ENCODE measurements at regions not wholly inside any gene's neighbourhood (a gene's known extent, or its start where the extent isn't known, plus 50 kb on each side); places are given as distances from the start of the nearest gene placed in this dataset.
A peak's percentile ranks its signal among the peaks of the same experiment; 100 is the strongest.

DNA sequence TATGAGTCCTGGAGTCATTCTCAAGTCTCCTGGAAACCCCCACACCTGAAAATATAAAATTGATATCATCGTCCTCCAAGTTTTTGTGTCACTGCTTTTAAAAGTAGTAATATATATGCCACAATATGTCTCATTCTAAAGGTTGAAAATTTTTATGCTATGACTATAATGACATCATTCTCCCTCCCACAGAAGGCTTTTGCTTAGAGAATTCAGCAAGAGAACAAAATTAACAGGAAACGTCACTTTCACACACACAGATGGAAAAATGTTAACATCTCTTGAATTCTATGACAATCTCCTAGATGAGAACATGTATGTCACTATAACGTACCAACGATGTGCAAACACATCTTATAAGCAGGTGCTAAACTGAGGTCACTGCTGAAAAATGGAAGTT, 498.3 kb downstream of the FOXG1 start:
- Histone ChIP-seq H3K23ac (ENCODE audit: low read depth, low read length) (no peak overlapping the region), H3K27me3 (ENCODE audit: control insufficient read depth, insufficient read depth, low read length) (no peaks in the 10 kb centered on the region), H4K8ac (ENCODE audit: low read depth in 2 of 2, low read length in 2 of 2) (no peak overlapping the region), H3K27ac (ENCODE audit: insufficient read depth, low read length) (no peak overlapping the region), H3K9me1 (ENCODE audit: insufficient read depth, low read length) (no peaks in the 10 kb centered on the region), H2BK120ac (ENCODE audit: low read depth, low read length) (no peak overlapping the region), H3K9ac (ENCODE audit: low read depth, low read length) (no peak overlapping the region), H2BK5ac (ENCODE audit: low read depth, low read length, poor library complexity, severe bottlenecking) (no peak overlapping the region), H3K36me3 (ENCODE audit: control insufficient read depth, insufficient read depth, low read length) (no peaks in the 10 kb centered on the region), H2AK9ac (replicated peaks; ENCODE audit: low read depth, low read length, poor library complexity) (no peak overlapping the region), H3K9me3 (ENCODE audit: control insufficient read depth, insufficient read depth, low read length) (no peaks in the 10 kb centered on the region), H4K20me1 (ENCODE audit: insufficient read depth, low read length) (no peaks in the 10 kb centered on the region), H4K91ac (ENCODE audit: insufficient read depth, low read depth, low read length) (no peak overlapping the region), H3K4me1 (ENCODE audit: control insufficient read depth, insufficient read depth, low read length) (peaks cover 2% of the 10 kb centered on the region; the same call in 1 of the 2 replicates), H3K4me2 (ENCODE audit: low read depth, low read length) (no peak overlapping the region), H2AK5ac (ENCODE audit: low read depth, low read length) (no peak overlapping the region), H4K5ac (ENCODE audit: low read depth, low read length) (no peak overlapping the region), H2BK20ac (ENCODE audit: low read depth, low read length) (no peak overlapping the region), H2AFZ (replicated peaks; ENCODE audit: low read length, poor library complexity) (no peak overlapping the region), H3K18ac (ENCODE audit: low read depth, low read length) (no peak overlapping the region), H3K79me1 (ENCODE audit: low read depth in 1 of 2, low read length in 2 of 2) (no peaks in the 10 kb centered on the region), H2BK15ac (ENCODE audit: low read depth, low read length) (no peak overlapping the region), H3K4ac (ENCODE audit: low read depth, low read length) (no peak overlapping the region), H3K56ac (ENCODE audit: extremely low read depth, insufficient read depth, low read length) (no peak overlapping the region), H3K4me3 (ENCODE audit: insufficient read depth, low read depth, low read length) (no peak overlapping the region), H3K14ac (replicated peaks; ENCODE audit: low read depth, low read length) (no peak overlapping the region)
- DNase-seq (peak; percentile 44), ATAC-seq (ENCODE audit: low read depth) (no peak)
- no TSS peak for BruUV-seq (replicated peaks)
- intact Hi-C loops (cut with micrococcal nuclease) = no loop called here
- TF ChIP-seq NFE2L2 (IDR thresholded peaks at IDR 0.05; ENCODE audit: low read depth, low read length) = no peak
- TF ChIP-seq, protein P1, sequence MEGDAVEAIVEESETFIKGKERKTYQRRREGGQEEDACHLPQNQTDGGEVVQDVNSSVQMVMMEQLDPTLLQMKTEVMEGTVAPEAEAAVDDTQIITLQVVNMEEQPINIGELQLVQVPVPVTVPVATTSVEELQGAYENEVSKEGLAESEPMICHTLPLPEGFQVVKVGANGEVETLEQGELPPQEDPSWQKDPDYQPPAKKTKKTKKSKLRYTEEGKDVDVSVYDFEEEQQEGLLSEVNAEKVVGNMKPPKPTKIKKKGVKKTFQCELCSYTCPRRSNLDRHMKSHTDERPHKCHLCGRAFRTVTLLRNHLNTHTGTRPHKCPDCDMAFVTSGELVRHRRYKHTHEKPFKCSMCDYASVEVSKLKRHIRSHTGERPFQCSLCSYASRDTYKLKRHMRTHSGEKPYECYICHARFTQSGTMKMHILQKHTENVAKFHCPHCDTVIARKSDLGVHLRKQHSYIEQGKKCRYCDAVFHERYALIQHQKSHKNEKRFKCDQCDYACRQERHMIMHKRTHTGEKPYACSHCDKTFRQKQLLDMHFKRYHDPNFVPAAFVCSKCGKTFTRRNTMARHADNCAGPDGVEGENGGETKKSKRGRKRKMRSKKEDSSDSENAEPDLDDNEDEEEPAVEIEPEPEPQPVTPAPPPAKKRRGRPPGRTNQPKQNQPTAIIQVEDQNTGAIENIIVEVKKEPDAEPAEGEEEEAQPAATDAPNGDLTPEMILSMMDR (conservative IDR thresholded peaks at IDR 0.05; ENCODE audit: low read depth, low read length) = no peak
- TF ChIP-seq CEBPB (IDR thresholded peaks at IDR 0.05; ENCODE audit: low read depth, low read length) = no peak
- TF ChIP-seq, protein P2, sequence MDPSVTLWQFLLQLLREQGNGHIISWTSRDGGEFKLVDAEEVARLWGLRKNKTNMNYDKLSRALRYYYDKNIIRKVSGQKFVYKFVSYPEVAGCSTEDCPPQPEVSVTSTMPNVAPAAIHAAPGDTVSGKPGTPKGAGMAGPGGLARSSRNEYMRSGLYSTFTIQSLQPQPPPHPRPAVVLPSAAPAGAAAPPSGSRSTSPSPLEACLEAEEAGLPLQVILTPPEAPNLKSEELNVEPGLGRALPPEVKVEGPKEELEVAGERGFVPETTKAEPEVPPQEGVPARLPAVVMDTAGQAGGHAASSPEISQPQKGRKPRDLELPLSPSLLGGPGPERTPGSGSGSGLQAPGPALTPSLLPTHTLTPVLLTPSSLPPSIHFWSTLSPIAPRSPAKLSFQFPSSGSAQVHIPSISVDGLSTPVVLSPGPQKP (IDR thresholded peaks at IDR 0.05; ENCODE audit: borderline replicate concordance, low read depth, low read length) = no peak
- TF ChIP-seq RAD21 (IDR thresholded peaks at IDR 0.05; ENCODE audit: low read length) = no peak
- TF ChIP-seq RFX5 (IDR thresholded peaks at IDR 0.05; ENCODE audit: low read depth, low read length) = no peak
- TF ChIP-seq CHD1 (IDR thresholded peaks at IDR 0.05; ENCODE audit: low read depth, low read length) = no peak
- TF ChIP-seq SMC3 (IDR thresholded peaks at IDR 0.05; ENCODE audit: low read depth, low read length) = no peak
- TF ChIP-seq RCOR1 (IDR thresholded peaks at IDR 0.05; ENCODE audit: insufficient replicate concordance, low read length) = no peak
- no peak for TF ChIP-seq MAFK (IDR thresholded peaks at IDR 0.05; ENCODE audit: low read depth, low read length)
- TF ChIP-seq MAZ (IDR thresholded peaks at IDR 0.05; ENCODE audit: borderline replicate concordance, low read depth, low read length) = no peak
- TF ChIP-seq FOS (IDR thresholded peaks at IDR 0.05; ENCODE audit: low read depth, low read length) = no peak
- no peak for TF ChIP-seq MXI1 (IDR thresholded peaks at IDR 0.05; ENCODE audit: borderline replicate concordance, low read depth, low read length)
- TF ChIP-seq, protein P3, sequence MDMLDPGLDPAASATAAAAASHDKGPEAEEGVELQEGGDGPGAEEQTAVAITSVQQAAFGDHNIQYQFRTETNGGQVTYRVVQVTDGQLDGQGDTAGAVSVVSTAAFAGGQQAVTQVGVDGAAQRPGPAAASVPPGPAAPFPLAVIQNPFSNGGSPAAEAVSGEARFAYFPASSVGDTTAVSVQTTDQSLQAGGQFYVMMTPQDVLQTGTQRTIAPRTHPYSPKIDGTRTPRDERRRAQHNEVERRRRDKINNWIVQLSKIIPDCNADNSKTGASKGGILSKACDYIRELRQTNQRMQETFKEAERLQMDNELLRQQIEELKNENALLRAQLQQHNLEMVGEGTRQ (IDR thresholded peaks at IDR 0.05; ENCODE audit: low read depth, low read length) = no peak
- TF ChIP-seq BHLHE40 (IDR thresholded peaks at IDR 0.05; ENCODE audit: low read depth, low read length) = no peak
- no peak for TF ChIP-seq POLR2A (IDR thresholded peaks at IDR 0.05; ENCODE audit: low read depth, low read length)
- dilution Hi-C loops (cut with HindIII; ENCODE audit: low sequenced_read_pairs, unreplicated experiment) = no loop called here
- WGBS, 2 experiments (ENCODE audit: extremely low coverage in 2 of 2, insufficient read length in 1 of 2) = no CpG with 5 or more reads among the region's 4 CpGs
- CTCF ChIA-PET = no interaction called here
- POLR2A ChIA-PET (ENCODE audit: unreplicated experiment) = no interaction called here
- in situ Hi-C loops (cut with MboI; ENCODE audit: low sequenced_read_pairs) = no loop called here

Measured in IMR-90 (cell line).